WTC11 (cell line): ENCODE measurements at regions not wholly inside any gene's neighbourhood (a gene's known extent, or its start where the extent isn't known, plus 50 kb on each side); places are given as distances from the start of the nearest gene placed in this dataset.

Experiments used
- ZNF423 ChIP-seq: fragments of 250-450 bp; sonication (Bioruptor Pico); IDR thresholded peaks from 2 replicates; pipeline ENCODE4 v2.1.2; 2022; ENCODE audit warnings: mild to moderate bottlenecking, moderate library complexity
- TF ChIP-seq, protein P1 (sequence below): fragments of 200-600 bp; IDR thresholded peaks from 2 replicates; pipeline ENCODE4 v1.8.0; 2022; ENCODE audit warnings: antibody characterized with exemption

DNA sequence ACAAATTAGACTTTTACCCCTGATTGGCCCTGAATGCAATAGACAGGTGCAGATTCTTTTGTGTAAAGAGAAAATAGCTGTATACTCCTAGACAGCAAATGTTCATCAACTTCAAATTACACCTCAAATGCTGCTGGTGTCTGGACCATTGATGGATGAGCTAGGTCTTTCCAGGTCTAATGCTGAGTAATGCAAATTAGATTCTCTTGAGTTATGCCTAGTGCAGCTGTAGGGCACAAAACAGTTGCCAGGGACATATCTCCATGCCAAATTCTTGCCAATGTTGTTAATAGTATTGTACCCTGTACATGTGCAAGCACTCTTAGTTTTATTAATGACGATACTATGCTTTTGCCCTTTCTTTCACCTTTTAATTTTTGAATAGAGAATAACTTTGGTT is 72.3 kb upstream of the CNTLN start:
- TF ChIP-seq, protein P1, sequence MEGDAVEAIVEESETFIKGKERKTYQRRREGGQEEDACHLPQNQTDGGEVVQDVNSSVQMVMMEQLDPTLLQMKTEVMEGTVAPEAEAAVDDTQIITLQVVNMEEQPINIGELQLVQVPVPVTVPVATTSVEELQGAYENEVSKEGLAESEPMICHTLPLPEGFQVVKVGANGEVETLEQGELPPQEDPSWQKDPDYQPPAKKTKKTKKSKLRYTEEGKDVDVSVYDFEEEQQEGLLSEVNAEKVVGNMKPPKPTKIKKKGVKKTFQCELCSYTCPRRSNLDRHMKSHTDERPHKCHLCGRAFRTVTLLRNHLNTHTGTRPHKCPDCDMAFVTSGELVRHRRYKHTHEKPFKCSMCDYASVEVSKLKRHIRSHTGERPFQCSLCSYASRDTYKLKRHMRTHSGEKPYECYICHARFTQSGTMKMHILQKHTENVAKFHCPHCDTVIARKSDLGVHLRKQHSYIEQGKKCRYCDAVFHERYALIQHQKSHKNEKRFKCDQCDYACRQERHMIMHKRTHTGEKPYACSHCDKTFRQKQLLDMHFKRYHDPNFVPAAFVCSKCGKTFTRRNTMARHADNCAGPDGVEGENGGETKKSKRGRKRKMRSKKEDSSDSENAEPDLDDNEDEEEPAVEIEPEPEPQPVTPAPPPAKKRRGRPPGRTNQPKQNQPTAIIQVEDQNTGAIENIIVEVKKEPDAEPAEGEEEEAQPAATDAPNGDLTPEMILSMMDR: no peak
- TF ChIP-seq ZNF423 (CRISPR knock-in tag): no peak
